Esophagus squamous epithelium (tissue), 5 donors: ENCODE measurements at regions not wholly inside any gene's neighbourhood (a gene's known extent, or its start where the extent isn't known, plus 50 kb on each side); places are given as distances from the start of the nearest gene placed in this dataset.
A peak's percentile ranks its signal among the peaks of the same experiment; 100 is the strongest.

Experiments
- DNase-seq: peaks from one replicate; lab custom pipeline; 2025; lab: John Stamatoyannopoulos, UW
- H3K27ac ChIP-seq, 4 donors: fragments of 200-600 bp; sonication (generic); one replicate each; pipeline ENCODE4 v1.5.1; 2016 to 2019; ENCODE audit warnings: mild to moderate bottlenecking in 1 of 4
- H3K27me3 ChIP-seq, 4 donors: fragments of 200-600 bp; sonication (generic); 1 replicate in 3 of 4; 2 replicates in 1 of 4; pipeline versions ENCODE4 v1.5.1 to v1.6.0; 2017 to 2021; ENCODE audit warnings: antibody characterized with exemption in 1 of 4
- H3K36me3 ChIP-seq, 3 donors: fragments of 200-600 bp; sonication (generic); one replicate each; pipeline ENCODE4 v1.5.1; 2016 to 2019
- H3K4me1 ChIP-seq, 3 donors: fragments of 200-600 bp; sonication (generic); one replicate each; pipeline ENCODE4 v1.5.1; 2017 to 2019
- H3K4me3 ChIP-seq, 4 donors: fragments of 200-600 bp; sonication (generic); 1 replicate in 3 of 4; 2 replicates in 1 of 4; pipeline ENCODE4 v1.5.1; 2016 to 2019; ENCODE audit warnings: mild to moderate bottlenecking in 2 of 4, moderate library complexity in 1 of 4
- H3K9me3 ChIP-seq, 3 donors: fragments of 200-600 bp; sonication (generic); one replicate each; pipeline ENCODE4 v1.5.1; 2016 to 2019
- POLR2A ChIP-seq, 4 donors: fragments of 450-650 bp; IDR thresholded peaks; one replicate each; pipeline ENCODE4 v1.6.1; 2017; ENCODE audit warnings: antibody characterized with exemption in 4 of 4, mild to moderate bottlenecking in 4 of 4, moderate library complexity in 3 of 4
- WGBS, 2 donors: methylation state at CpG; one replicate each; pipeline ENCODE4 v1.1.5; 2018; 5-methylcytosine and 5-hydroxymethylcytosine counted together
- intact Hi-C: fragments of 100-400 bp; cut with DNase I; formaldehyde crosslinking; loops from one replicate; pipeline ENCODE4 v1.15.0; 2022
- TF ChIP-seq, protein P1 (sequence below), 6 experiments: fragments of 450-650 bp in 4 of 6; fragments of 200-600 bp in 2 of 6; sonication (generic) in 2 of 6; IDR thresholded peaks; one replicate each; pipeline ENCODE4 v1.5.1; 2016 to 2019; ENCODE audit warnings: antibody characterized with exemption in 6 of 6, mild to moderate bottlenecking in 4 of 6, moderate library complexity in 4 of 6
- donor health status: DM: yes; HTN: yes; CAD: no.

DNA sequence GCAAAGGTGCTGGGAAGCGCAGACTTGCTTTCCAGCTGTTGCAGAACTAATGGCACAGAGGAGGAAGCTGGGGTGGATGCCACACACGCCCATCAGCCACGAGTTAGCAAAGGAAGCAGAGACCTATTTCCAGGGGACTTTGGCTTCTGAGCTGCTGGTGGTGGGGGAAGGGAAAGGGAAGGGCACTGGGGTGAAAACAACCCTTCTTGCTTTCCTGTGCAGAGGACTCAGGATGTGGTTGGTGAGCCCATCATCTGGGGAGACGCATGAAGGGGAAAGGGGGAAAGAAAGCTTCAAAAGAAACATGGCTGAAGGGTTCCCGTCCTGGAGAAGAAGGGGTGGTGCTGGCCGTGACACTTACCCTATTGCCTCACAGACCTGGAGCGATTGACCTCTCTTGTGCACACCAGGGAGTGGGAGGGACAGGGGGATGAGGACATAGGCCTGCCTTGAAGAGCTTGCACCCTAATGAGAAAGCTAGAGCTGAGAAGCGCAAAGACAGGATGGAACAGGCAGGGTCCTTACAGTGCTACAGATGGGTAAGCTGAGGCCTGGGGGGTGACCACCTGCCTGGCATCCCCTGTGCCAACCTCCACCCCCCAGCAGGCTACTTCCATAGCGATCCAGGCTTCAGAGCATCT lies 140.8 kb upstream of the RAB4A start:
- Histone ChIP-seq H3K27ac (peak overlapping the region in 1 of 4 donors; percentile 2), H3K27me3 (no peaks in the 10 kb centered on the region), H3K4me1 (peaks cover 0 to 26% (median 3%) of the 10 kb centered on the region in 3 donors), H3K9me3 (peaks cover 0 to 6% (median 0%) of the 10 kb centered on the region in 3 donors), H3K4me3 (no peak overlapping the region), H3K36me3 (no peaks in the 10 kb centered on the region)
- 69 to 72% methylated on average over 8 to 9 of the region's 9 CpGs for WGBS, 2 donors
- no peak for DNase-seq
- intact Hi-C loops, result no loop called here
- TF ChIP-seq, protein P1, sequence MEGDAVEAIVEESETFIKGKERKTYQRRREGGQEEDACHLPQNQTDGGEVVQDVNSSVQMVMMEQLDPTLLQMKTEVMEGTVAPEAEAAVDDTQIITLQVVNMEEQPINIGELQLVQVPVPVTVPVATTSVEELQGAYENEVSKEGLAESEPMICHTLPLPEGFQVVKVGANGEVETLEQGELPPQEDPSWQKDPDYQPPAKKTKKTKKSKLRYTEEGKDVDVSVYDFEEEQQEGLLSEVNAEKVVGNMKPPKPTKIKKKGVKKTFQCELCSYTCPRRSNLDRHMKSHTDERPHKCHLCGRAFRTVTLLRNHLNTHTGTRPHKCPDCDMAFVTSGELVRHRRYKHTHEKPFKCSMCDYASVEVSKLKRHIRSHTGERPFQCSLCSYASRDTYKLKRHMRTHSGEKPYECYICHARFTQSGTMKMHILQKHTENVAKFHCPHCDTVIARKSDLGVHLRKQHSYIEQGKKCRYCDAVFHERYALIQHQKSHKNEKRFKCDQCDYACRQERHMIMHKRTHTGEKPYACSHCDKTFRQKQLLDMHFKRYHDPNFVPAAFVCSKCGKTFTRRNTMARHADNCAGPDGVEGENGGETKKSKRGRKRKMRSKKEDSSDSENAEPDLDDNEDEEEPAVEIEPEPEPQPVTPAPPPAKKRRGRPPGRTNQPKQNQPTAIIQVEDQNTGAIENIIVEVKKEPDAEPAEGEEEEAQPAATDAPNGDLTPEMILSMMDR (IDR thresholded peaks at IDR 0.05), result no peak
- no peak for TF ChIP-seq POLR2A (IDR thresholded peaks at IDR 0.05)

DNA sequence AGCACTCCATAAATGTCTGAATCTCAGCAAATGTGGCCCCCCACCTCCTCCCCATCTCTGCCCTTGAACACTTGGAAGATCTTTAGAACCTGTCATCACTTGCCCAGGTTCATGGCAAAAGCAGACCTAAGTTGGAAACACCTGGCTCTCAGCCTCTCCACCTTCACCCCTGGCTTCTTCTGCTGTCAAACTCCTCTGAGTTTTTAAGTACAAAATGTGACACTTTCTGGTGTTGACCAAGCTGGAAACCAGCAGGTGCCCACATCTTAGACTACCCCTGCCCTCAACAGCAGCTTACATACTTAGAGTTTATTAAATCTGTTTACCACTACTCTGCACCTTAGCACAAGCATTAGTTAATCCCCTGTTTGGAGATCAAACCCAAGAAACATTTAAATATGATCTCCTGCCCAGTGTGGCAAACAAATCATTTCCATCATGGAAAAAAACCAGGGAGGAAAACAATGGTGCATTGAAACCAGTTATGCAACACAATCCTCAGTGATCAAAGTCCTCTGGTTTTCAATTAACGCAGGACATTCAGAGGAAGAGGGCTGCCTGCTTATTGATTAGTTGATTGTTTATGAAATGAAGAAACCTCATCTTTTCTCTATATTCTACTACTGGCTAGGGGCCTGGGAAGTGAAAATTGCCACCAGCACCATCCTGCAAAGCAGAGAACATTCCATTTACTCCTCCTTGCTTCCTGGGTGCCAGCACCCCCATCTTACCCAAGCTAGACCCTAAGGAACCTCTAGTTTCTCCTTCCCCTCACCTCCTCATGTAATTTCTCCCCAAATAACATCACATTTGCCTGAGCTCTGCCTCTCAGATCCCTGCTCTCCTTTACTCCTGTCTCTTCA lies 139.4 kb upstream of the RAB4A start:
- 47 to 63% methylated on average over 1 of the region's 1 CpG for WGBS, 2 donors
- peaks cover 0 to 26% (median 3%) of the 10 kb centered on the region in 3 donors for H3K4me1 ChIP-seq
- H3K9me3 ChIP-seq, result peaks cover 0 to 6% (median 0%) of the 10 kb centered on the region in 3 donors
- no peaks in the 10 kb centered on the region for H3K36me3 ChIP-seq
- no peak for DNase-seq
- no peaks in the 10 kb centered on the region for H3K27me3 ChIP-seq
- H3K4me3 ChIP-seq, result no peak overlapping the region
- intact Hi-C loops, result no loop called here
- no peak overlapping the region for H3K27ac ChIP-seq
- TF ChIP-seq POLR2A (IDR thresholded peaks at IDR 0.05), result no peak
- TF ChIP-seq, protein P1 (IDR thresholded peaks at IDR 0.05), result no peak

DNA sequence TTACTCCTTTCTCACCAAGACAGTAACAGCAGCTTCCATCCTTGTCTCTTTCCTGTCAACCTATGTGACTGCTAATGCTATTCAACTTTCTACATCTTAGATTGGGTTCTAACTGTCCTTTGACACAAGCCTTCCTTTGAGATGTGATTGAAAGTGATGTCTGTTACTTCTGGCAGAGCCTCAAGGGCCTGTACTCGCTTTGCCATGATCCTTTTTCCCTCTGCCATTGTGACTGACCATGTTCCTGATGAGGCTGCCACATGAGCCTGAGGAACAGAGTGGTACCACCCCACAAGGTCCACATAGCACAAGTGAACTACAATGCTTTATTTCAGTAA lies 138.8 kb upstream of the RAB4A start:
- no peak overlapping the region for H3K4me3 ChIP-seq
- H3K36me3 ChIP-seq, result no peaks in the 10 kb centered on the region
- WGBS, 2 donors, result 92% methylated on average over 1 of the region's 1 CpG
- intact Hi-C loops, result no loop called here
- no peak overlapping the region for H3K27ac ChIP-seq
- DNase-seq, result no peak
- TF ChIP-seq, protein P1 (IDR thresholded peaks at IDR 0.05), result no peak
- no peak for TF ChIP-seq POLR2A (IDR thresholded peaks at IDR 0.05)
- H3K4me1 ChIP-seq, result peaks cover 0 to 26% (median 3%) of the 10 kb centered on the region in 3 donors
- no peaks in the 10 kb centered on the region for H3K27me3 ChIP-seq
- peaks cover 0 to 6% (median 0%) of the 10 kb centered on the region in 3 donors for H3K9me3 ChIP-seq

DNA sequence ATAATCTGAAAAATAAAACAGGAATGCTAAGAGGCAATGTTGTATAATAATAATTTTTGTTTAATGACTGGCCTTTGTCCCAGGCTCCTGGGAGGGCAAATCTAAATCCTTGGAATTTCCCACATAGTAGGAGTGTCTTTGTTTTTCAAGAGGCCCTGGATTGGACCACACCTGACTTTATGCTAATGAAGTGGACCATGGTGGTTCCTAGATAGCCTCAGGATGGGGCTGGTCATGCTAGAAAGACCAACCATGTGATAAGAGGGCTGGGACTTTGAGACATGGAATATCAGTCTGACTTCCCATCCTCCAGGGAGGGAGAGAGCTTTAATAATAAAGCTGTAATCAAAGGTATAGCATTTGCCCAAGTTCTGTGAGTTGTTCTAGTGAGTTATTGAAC lies 138.2 kb upstream of the RAB4A start:
- Histone ChIP-seq H3K4me1 (peaks cover 0 to 26% (median 3%) of the 10 kb centered on the region in 3 donors), H3K27ac (no peak overlapping the region), H3K9me3 (peaks cover 0 to 6% (median 0%) of the 10 kb centered on the region in 3 donors), H3K4me3 (no peak overlapping the region), H3K27me3 (no peaks in the 10 kb centered on the region), H3K36me3 (no peaks in the 10 kb centered on the region)
- no peak for TF ChIP-seq POLR2A (IDR thresholded peaks at IDR 0.05)
- TF ChIP-seq, protein P1 (IDR thresholded peaks at IDR 0.05), result no peak
- intact Hi-C loops, result no loop called here
- DNase-seq, result no peak

DNA sequence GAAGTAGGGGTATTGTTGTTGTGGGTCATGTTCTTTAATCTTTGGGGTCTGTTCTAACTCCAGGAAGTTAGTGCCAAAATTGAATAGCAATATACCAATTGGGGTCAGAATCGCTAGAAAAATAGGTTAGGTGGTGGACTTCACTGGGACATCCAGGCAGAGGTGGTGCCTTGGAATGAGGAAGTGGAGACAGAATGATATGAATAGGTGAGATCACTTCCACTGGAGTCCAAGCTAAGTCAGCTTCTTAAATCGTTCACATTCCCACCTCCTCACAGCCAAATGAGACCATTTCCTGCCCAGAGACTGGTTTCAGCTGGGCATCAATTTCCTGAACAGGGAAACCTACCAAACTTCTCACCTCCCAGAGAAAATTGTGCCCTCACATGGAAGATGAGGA lies 137.8 kb upstream of the RAB4A start:
- peaks cover 0 to 6% (median 0%) of the 10 kb centered on the region in 3 donors for H3K9me3 ChIP-seq
- H3K27me3 ChIP-seq, result no peaks in the 10 kb centered on the region
- no peak overlapping the region for H3K4me3 ChIP-seq
- no peak for TF ChIP-seq POLR2A (IDR thresholded peaks at IDR 0.05)
- TF ChIP-seq, protein P1 (IDR thresholded peaks at IDR 0.05), result no peak
- H3K4me1 ChIP-seq, result peaks cover 0 to 26% (median 3%) of the 10 kb centered on the region in 3 donors
- H3K27ac ChIP-seq, result no peak overlapping the region
- no peaks in the 10 kb centered on the region for H3K36me3 ChIP-seq
- intact Hi-C loops, result no loop called here
- no peak for DNase-seq
- 63 to 90% methylated on average over 1 to 2 of the region's 2 CpGs for WGBS, 2 donors
